ENCODE measurements at regions not wholly inside any gene's neighbourhood (a gene's known extent, or its start where the extent isn't known, plus 50 kb on each side); places are given as distances from the start of the nearest gene placed in this dataset.

- DNase-seq (ENCODE audit: low spot score) = no peak
- in situ Hi-C loops (cut with HindIII; ENCODE audit: low sequenced_read_pairs) = no loop called here
Observed at GRCh38 chr9:89926167-89926566, 321.4 kb downstream of the GADD45G start.

- no peak for DNase-seq (ENCODE audit: low spot score)
- in situ Hi-C loops (cut with HindIII; ENCODE audit: low sequenced_read_pairs) = no loop called here
Observed at GRCh38 chr9:89926691-89927220, 321.9 kb downstream of the GADD45G start.

- in situ Hi-C loops (cut with HindIII; ENCODE audit: low sequenced_read_pairs) = no loop called here
Observed at GRCh38 chr9:89928106-89928505, 323.3 kb downstream of the GADD45G start.

GRCh38 chr9:89928521-89929275, 323.9 kb downstream of the GADD45G start:
- DNase-seq (ENCODE audit: low spot score) = no peak
- in situ Hi-C loops (cut with HindIII; ENCODE audit: low sequenced_read_pairs) = no loop called here

More at GRCh38 chr9:89928106-89928505, 323.3 kb downstream of the GADD45G start:
- DNase-seq (ENCODE audit: low spot score) = peak; percentile 16

GRCh38 chr9:89929315-89929672, 324.5 kb downstream of the GADD45G start:
- DNase-seq (ENCODE audit: low spot score) = no peak
- in situ Hi-C loops (cut with HindIII; ENCODE audit: low sequenced_read_pairs) = no loop called here

- in situ Hi-C loops (cut with HindIII; ENCODE audit: low sequenced_read_pairs) = no loop called here
- no peak for DNase-seq (ENCODE audit: low spot score)
Observed at GRCh38 chr9:89929673-89930480, 325.1 kb downstream of the GADD45G start.

- DNase-seq (ENCODE audit: low spot score) = no peak
- in situ Hi-C loops (cut with HindIII; ENCODE audit: low sequenced_read_pairs) = no loop called here
Observed at GRCh38 chr9:89933578-89933977, 328.8 kb downstream of the GADD45G start.

- in situ Hi-C loops (cut with HindIII; ENCODE audit: low sequenced_read_pairs) = no loop called here
- DNase-seq (ENCODE audit: low spot score) = peak; percentile 49
Observed at GRCh38 chr9:89935115-89935514, 330.3 kb downstream of the GADD45G start.

- in situ Hi-C loops (cut with HindIII; ENCODE audit: low sequenced_read_pairs) = no loop called here
Observed at GRCh38 chr9:89935801-89936200, 331.0 kb downstream of the GADD45G start.

GRCh38 chr9:89937051-89937450, 332.2 kb downstream of the GADD45G start:
- DNase-seq (ENCODE audit: low spot score) = no peak
- in situ Hi-C loops (cut with HindIII; ENCODE audit: low sequenced_read_pairs) = no loop called here

More at GRCh38 chr9:89935801-89936200, 331.0 kb downstream of the GADD45G start:
- peak; percentile 75 for DNase-seq (ENCODE audit: low spot score)

GRCh38 chr9:89939181-89939580, 334.4 kb downstream of the GADD45G start:
- in situ Hi-C loops (cut with HindIII; ENCODE audit: low sequenced_read_pairs) = no loop called here
- no peak for DNase-seq (ENCODE audit: low spot score)

- DNase-seq (ENCODE audit: low spot score) = no peak
- in situ Hi-C loops (cut with HindIII; ENCODE audit: low sequenced_read_pairs) = no loop called here
Observed at GRCh38 chr9:89939626-89940292, 334.9 kb downstream of the GADD45G start.

- in situ Hi-C loops (cut with HindIII; ENCODE audit: low sequenced_read_pairs) = no loop called here
- DNase-seq (ENCODE audit: low spot score) = no peak
Observed at GRCh38 chr9:89940625-89941024, 335.8 kb downstream of the GADD45G start.

- in situ Hi-C loops (cut with HindIII; ENCODE audit: low sequenced_read_pairs) = no loop called here
- DNase-seq (ENCODE audit: low spot score) = no peak
Observed at GRCh38 chr9:89941875-89942274, 337.1 kb downstream of the GADD45G start.

- DNase-seq (ENCODE audit: low spot score) = no peak
- in situ Hi-C loops (cut with HindIII; ENCODE audit: low sequenced_read_pairs) = no loop called here
Observed at GRCh38 chr9:89942643-89943042, 337.8 kb downstream of the GADD45G start.

GRCh38 chr9:89943309-89943708, 338.5 kb downstream of the GADD45G start:
- in situ Hi-C loops (cut with HindIII; ENCODE audit: low sequenced_read_pairs) = no loop called here
- DNase-seq (ENCODE audit: low spot score) = no peak

- DNase-seq (ENCODE audit: low spot score) = no peak
- in situ Hi-C loops (cut with HindIII; ENCODE audit: low sequenced_read_pairs) = no loop called here
Observed at GRCh38 chr9:89943728-89944127, 338.9 kb downstream of the GADD45G start.

GRCh38 chr9:89945133-89945532, 340.3 kb downstream of the GADD45G start:
- in situ Hi-C loops (cut with HindIII; ENCODE audit: low sequenced_read_pairs) = no loop called here
- no peak for DNase-seq (ENCODE audit: low spot score)

GRCh38 chr9:89946741-89947140, 341.9 kb downstream of the GADD45G start:
- DNase-seq (ENCODE audit: low spot score) = no peak
- in situ Hi-C loops (cut with HindIII; ENCODE audit: low sequenced_read_pairs) = no loop called here

GRCh38 chr9:89949111-89949510, 344.3 kb downstream of the GADD45G start:
- in situ Hi-C loops (cut with HindIII; ENCODE audit: low sequenced_read_pairs) = no loop called here
- no peak for DNase-seq (ENCODE audit: low spot score)
